Left renal cortex interstitium (tissue), 4 donors: ENCODE measurements at regions not wholly inside any gene's neighbourhood (a gene's known extent, or its start where the extent isn't known, plus 50 kb on each side); places are given as distances from the start of the nearest gene placed in this dataset.
A peak's percentile ranks its signal among the peaks of the same experiment; 100 is the strongest.

Source experiments
- DNase-seq, 4 donors: peaks; one replicate each; pipeline ENCODE4 v3.0.0-alpha.2; 2013; ENCODE audit warnings: low read depth in 4 of 4, low spot score in 2 of 4, missing footprints in 1 of 4

- DNase-seq = no peak
These were observed 328.2 kb upstream of the NCAM1 start for GRCh38 chr11:112632866-112633505.

GRCh38 chr11:112634551-112634950, 326.7 kb upstream of the NCAM1 start:
- DNase-seq = no peak

- no peak for DNase-seq
These were observed 326.1 kb upstream of the NCAM1 start for GRCh38 chr11:112634995-112635737.

GRCh38 chr11:112637076-112637475, 324.1 kb upstream of the NCAM1 start:
- DNase-seq = no peak

- DNase-seq = no peak
These were observed 323.3 kb upstream of the NCAM1 start for GRCh38 chr11:112637876-112638275.

- no peak for DNase-seq
These were observed 321.8 kb upstream of the NCAM1 start for GRCh38 chr11:112639469-112639868.

- DNase-seq = no peak
These were observed 317.8 kb upstream of the NCAM1 start for GRCh38 chr11:112643416-112643815.

- DNase-seq = no peak
These were observed 316.6 kb upstream of the NCAM1 start for GRCh38 chr11:112644410-112645131.

- no peak for DNase-seq
These were observed 311.4 kb upstream of the NCAM1 start for GRCh38 chr11:112649856-112650255.

- no peak for DNase-seq
These were observed 310.7 kb upstream of the NCAM1 start for GRCh38 chr11:112650527-112650926.

GRCh38 chr11:112651386-112651785, 309.8 kb upstream of the NCAM1 start:
- DNase-seq = no peak

- no peak for DNase-seq
These were observed 308.3 kb upstream of the NCAM1 start for GRCh38 chr11:112652786-112653390.

GRCh38 chr11:112655371-112655770, 305.8 kb upstream of the NCAM1 start:
- DNase-seq = peak in 3 of 4 donors; percentile 60 to 76 (median 65)

GRCh38 chr11:112656772-112657428, 304.3 kb upstream of the NCAM1 start:
- no peak for DNase-seq

- peak in 1 of 4 donors; percentile 46 for DNase-seq
These were observed 302.8 kb upstream of the NCAM1 start for GRCh38 chr11:112658431-112658878.

GRCh38 chr11:112661146-112661545, 300.1 kb upstream of the NCAM1 start:
- no peak for DNase-seq

GRCh38 chr11:112661571-112661970, 299.6 kb upstream of the NCAM1 start:
- no peak for DNase-seq

GRCh38 chr11:112662554-112662953, 298.7 kb upstream of the NCAM1 start:
- DNase-seq = no peak

- DNase-seq = no peak
These were observed 297.1 kb upstream of the NCAM1 start for GRCh38 chr11:112663947-112664634.

GRCh38 chr11:112665291-112665690, 295.9 kb upstream of the NCAM1 start:
- no peak for DNase-seq
